8988T (cell line): ENCODE measurements at regions not wholly inside any gene's neighbourhood (a gene's known extent, or its start where the extent isn't known, plus 50 kb on each side); places are given as distances from the start of the nearest gene placed in this dataset.
"Not testable (repeated sequence)": the region's sequence is repeated elsewhere in the genome, so short reads cannot be mapped to it uniquely, and the experiment has no call there.

Experiments
- DNase-seq: peaks from one replicate; pipeline ENCODE4 v3.0.0; 2011

DNA sequence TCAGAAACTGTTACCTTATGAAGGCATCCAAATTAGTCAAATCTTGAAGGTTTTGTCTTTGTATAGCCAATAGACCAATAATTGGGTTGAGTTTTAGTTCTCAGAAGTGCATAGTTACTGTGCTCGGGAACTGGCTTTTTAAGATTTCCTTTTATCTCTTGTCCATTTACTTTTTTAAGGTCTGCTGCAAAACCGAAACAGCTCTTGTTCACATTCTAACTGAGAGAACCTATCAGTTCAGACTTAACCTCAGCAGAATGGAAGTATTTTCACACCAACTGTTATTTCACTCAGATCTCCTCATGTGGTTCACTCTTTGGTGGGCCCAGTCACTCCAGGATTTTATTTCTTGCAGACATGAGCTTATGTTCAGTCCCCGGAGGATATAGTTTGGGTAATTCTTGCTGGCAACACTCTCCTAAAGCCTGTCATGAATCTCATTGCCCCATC lies 55.5 kb downstream of the TPBG start:
- no peak for DNase-seq

DNA sequence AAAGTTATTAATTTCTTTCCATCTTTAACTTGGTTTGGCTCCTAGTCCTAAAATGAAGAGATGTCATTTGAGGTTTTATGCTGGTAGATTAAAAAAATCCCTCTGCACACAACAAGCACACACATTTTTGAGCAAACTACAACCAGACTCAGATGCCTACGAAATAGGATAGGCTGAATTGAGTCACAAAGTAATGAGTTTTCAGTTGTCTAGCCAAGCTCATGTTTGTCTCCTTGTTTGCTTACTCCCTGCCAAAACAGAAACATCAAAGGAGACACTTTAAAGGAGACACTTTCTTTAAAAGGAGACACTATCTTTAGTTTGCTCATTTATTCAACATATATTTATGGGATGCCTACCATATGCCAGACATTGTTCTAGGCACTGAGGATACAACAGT lies 56.2 kb downstream of the TPBG start:
- no peak for DNase-seq

DNA sequence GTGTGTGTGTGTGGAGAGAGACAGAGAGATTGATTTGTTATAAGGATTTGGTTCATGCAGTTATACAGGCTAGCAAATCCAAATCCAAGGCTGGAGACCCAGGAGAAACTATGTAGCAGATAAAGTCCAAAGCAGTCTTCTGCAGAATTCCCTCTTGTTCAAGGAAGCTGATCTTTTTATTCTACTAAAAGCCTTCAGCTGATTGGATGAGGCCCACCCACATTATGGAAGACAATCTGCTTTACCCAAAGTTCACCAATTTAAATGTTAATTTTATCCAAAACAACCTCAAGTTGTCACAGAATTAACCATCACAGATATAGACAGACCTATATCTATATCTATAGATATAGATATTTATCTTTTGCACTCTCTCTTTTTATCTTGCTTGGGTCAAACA lies 67.0 kb downstream of the TPBG start:
- DNase-seq: no peak

DNA sequence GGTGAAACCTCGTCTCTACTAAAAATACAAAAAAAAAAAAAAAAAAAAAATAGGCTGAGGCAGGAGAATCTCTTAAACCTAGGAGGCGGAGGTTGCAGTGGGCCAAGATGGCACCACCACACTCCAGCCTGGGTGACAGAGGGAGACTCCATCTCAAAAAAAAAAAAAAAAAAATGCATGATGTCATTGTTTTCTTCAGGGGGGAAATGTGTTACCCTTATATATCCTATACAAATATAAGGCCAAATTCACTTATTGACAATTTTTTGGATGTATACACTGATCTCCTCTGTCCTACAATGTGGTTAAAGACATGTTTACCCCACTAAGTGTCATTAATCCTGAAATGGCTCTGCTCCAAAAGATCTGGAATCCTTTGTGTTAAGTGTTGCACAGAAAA lies 73.1 kb downstream of the TPBG start:
- no peak for DNase-seq

DNA sequence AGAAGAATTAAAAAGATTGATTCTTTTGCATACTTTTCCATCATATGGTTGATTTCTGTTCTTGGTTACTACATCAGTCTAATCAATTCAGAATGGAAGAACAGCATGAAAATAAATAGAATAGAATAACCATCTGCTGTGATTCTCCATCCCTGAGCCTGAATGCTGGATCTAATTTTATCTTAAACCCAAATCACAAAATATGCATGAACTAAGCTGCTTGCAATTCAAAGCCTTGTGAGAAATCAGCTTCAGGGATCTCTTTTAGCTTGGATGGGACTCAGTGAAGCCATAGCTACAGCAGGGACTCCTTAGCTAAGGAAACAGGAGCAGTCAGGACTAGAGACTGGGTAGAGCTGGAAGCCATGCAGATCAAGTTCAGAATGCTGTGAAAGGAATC lies 74.1 kb downstream of the TPBG start:
- DNase-seq: no peak

DNA sequence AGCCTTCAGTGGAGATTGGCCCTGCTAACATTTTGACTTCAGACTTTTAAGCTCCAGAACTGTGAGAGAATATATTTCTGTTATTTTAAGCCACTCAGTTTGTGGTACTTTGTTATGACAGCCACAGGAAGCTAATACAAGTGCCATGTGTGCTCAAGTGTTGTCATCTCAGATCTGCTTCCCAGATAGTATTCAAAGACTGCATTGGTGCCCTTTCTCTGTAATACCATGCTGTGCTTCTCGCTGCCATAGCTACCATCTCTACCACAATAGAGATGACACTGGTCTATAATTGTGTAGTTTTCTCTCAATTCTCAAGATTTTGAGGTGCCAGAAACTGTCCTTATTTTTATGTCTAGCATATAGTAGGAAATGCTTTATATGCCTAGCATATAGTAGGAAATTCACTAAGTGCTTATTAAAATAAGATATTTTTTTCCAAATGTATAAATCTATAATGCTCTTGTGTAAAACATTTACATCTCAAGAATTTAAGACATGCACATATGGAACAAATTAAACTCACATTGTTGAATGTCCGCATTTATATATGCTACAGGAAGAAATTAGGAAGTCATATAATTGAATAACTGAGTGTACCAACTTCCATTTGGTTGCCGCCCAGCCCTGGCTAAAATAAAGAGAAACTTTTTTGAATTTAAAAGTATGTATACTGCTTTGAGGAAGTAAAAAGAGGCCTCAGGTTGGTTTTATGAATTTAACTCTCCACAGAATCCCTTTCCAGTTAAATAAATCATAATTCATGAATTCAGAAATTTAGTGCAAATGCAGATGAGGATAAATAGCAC lies 77.6 kb downstream of the TPBG start:
- DNase-seq: no peak

DNA sequence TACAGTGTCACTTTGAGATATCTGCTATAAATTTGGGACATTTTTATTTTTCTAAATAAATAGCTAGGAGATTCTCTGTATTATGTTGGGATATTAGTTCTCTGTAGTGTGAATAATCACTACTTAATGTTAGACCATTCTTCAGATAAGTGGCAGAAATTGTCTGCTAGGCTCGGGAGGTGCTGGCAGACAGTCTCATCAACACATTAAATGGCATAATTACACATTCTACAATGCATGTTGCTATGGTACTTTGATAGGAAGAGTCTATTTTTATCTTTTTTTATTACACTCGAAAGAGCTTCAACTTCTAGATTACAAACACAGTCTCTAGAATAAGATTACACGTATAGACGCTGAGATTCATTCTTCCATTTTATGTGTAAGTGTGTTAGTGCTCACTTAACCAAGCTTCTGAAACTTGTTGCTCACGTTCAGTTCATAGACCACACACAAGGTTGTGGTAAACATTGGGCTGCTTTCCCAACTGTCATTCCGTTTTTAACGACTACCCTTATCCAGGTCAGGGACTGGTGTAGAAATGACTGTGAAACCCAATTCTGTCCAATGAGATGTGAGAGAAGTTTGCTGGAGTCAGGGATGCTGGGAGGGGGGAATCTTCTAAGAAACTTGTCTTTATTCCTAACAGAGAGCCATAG lies 78.6 kb downstream of the TPBG start:
- DNase-seq: no peak

DNA sequence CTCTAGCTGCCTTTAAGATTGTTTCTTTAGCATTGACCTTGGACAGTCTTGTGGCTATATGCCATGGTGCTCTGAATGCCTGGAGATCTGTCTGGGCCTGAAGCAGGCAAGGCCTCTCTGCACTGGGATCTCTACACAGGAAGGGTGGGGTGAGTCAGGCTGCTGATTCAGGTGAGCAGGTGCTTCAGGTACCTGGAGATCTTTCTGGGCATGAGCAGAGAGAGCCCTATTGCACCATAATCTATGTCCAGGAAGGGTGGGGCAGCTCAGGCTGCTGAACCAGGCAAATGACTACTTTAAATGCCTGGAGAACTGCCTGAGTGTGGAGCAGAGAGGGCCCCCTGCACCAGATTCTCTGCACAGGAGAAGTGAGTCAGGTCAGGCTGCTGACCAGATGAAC lies 94.5 kb downstream of the TPBG start:
- DNase-seq: no peak

DNA sequence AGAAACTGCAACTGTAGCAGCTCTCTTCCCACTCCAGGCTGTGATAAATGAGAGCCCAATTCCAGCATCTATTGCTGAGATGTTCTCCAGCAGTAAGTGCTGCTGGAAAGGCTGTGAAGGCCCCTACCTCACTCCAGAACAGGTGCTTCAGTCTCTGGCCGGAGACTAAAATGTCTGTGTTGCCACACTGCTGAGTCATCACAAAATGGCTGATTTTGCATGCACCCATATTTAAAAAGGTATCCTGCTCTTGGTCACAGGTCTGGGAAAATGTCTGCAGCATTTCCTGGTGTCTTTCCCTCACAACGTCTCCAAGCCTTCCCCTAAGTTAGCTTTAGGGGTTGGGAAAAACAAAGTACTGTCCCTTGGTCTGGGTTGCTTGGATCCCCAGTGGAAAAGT lies 95.1 kb downstream of the TPBG start:
- no peak for DNase-seq

DNA sequence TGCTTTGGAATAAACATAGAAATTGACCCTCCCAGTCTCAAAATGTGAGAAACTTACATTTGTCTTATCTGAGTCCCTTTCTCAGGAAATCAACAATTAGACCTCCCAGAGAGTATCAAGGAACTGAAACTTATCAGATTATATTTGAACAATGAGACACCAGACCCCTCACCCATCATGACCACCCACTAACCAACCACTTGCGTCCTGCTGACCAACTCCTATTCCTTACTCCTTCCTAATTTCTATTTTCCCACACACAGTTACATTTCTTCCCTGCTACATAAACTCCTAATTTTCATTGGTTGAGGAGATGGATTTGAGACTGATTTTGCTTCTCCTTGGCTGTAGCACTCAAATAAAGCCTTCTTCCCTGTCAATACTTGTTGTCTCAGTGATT lies 97.9 kb downstream of the TPBG start:
- DNase-seq: no peak

DNA sequence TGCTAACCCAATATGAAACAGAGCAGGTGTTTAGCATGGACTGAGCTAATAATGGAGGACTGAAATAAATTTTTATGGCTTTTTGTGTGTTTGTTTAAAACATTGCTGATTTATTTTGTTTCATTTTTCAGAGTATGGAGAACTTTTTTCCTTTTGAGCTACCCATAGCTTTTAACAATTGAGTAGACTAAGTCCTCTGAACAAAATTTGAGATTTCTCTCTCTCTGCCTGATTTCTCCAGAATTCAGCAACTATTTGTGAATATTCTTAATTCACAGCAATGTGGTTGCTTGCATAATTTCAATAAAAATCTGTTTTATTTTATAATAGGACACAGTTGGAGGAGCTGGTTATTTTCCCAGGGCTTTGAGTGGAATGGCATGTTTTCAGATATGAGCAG lies 103.7 kb downstream of the TPBG start:
- no peak for DNase-seq

DNA sequence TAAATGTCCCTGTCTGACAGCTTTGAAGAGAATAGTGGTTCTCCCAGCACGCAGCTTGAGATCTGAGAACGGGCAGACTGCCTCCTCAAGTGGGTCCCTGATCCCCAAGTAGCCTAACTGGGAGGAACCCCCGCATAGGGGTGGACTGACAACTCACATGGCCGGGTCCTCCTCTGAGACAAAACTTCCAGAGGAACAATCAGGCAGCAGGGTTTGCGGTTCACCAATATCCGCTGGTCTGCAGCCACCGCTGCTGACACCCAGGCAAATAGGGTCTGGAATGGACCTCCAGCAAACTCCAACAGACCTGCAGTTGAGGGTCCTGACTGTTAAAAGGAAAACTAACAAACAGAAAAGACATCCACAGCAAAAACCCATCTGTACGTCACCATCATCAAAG lies 106.5 kb downstream of the TPBG start:
- DNase-seq: not testable (repeated sequence)

DNA sequence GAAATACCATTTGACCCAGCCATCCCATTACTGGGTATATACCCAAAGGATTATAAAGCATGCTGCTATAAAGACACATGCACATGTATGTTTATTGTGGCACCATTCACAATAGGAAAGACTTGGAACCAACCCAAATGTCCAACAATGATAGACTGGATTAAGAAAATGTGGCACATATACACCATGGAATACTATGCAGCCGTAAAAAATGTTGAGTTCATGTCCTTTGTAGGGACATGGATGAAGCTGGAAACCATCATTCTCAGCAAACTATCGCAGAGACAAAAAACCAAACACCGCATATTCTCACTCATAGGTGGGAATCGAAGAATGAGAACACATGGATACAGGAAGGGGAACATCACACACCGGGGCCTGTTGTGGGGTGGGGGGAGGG lies 111.5 kb downstream of the TPBG start:
- not testable (repeated sequence) for DNase-seq

DNA sequence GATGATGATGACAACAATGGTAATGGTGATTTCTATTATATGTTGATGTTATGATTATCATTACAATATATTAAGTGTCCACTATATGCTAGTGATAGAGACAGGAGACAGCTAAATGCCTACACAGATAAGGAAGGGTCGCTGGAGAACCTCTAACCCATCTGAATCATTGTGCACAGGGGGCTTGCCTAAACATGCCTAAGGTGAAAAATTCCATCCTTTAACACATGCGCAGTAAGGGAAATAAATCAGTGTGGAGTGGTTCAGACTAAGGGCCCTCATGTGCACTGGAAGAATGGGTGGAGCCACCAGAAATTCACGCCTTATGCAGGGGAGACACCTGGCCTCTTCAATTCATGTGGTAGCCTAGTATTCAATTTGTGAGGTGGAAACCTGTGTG lies 120.4 kb downstream of the TPBG start:
- DNase-seq: no peak

DNA sequence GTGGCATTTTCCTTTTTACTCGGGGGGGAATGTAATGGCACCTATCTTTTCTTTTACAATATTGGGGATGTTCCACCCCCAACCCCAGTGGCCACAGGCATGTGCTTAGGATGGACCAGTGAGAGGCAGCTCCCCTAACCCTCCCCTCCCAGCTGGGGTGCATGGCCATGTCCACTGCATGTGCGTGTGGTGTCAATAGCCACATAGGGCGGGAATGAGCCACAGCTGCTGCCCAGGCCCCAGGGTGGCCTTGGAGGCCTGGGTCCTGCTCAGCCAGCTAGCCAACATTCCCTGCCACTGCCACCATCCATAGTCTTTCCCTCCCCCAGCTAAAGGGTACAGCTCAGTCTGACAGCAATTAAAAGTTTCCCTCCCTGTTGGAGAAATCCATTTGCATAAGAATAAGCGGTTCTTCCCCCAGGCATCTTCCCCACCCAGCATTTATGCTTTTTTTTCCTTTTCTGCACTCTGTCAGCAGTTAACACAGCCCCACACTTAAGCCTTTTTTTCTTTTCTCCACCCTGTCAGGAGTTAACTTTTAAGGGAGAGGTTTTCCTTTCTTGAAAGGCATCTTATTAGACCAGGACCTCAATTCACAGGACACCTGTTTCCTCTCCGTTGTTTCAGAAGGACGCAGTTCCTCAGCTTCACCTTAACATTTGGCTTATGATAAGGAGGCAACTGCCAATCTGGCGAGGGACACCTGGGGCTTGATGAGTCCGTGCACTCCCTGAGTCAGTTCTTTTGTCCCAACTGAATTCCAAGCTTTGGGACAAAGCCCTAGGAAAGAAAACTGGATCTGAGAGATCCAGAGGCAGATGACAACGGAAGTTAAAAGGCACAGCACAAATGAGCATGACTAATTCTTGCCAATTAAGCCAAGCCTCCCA lies 121.4 kb downstream of the TPBG start:
- DNase-seq: no peak

DNA sequence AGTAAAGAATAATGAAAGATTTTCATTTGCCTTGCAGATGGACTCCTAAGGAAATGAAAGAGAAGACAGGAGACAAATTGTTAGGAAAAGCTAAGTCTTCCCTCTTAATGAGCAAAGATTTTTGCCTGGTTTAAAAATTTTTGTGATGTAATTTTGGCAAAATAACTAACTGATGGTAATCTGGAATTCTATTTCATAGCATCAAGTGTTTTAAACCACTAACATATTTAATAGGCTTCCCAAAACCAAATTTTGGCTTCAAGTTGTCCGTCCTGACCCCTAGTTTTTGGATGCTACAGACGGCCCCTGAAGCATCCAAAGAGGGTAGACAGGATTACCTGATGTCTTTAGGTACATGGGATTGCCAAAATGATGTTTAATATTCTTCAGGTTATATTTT lies 124.3 kb downstream of the TPBG start:
- DNase-seq: no peak

DNA sequence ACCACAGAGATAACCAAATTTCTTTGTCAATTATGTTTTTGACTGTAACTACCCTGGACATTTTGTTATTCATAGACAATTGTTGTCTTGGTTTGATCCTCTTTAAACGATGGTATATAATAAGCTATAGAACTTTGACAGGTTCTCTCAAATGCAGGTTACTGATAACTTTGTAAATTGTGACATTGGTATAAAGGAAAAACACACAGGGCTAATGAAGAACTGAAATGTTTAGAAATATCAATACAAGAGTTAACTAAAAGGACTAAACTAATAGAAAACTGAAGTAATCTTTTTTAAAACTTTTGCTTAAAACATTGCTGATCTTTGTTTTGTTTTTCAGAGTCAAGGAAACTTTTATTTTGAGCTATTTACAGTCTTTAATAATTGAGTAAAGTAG lies 124.8 kb downstream of the TPBG start:
- no peak for DNase-seq

DNA sequence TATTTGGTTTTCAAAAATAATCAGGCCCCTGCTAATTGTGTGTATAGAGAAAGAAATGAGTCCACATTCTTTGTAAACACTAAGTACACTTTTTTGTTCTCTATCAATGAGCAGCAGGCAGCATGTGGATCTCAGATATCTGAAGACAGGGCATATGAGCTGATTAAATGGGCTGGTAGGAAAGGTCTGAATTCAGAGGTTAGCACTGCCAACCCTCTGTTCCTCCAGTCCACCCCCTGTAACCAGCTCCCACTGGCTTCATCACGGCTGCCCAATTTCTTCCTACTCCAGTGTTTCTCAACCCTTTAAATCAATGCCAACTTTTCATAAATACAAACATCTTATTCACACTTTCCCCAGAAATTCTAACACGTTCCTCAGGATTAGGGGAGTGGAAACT lies 128.5 kb downstream of the TPBG start:
- no peak for DNase-seq

DNA sequence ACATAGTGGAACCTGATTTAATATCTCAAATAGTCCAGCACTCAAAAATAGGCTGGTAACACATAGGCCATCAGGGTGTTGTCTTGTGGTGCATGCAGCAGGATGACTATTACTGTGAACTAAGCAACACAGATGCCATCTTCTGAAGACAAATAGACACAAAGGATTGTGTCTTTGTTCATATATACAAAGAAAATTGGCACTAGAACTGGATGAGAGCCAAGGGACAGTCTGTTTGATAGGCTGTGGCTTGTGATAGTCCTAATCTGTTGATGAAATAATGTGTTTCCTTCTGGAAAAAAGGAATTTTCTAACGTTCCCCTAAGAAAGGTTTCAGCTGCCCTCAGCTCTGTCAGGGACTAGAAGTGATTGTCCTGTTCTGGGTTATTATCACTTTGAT lies 129.8 kb downstream of the TPBG start:
- DNase-seq: no peak

DNA sequence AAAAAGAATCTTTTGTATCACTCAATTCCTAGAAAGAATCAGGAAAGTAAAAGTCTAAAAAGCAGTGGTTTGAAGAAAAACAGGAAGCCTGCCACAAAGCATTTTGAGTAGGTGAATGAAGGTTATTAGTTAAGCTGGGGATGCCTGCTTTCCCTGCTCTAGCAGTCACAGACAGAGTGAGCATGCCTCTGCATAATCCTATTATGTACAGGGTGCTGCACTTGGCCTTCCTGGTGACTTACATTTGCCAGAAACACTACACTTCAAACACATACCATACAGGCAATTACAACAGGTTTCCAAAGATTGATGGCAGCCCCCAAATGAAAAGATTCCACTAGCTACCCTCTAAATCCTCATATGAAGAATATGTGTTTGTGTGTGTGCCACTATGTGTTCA lies 130.8 kb downstream of the TPBG start:
- no peak for DNase-seq

DNA sequence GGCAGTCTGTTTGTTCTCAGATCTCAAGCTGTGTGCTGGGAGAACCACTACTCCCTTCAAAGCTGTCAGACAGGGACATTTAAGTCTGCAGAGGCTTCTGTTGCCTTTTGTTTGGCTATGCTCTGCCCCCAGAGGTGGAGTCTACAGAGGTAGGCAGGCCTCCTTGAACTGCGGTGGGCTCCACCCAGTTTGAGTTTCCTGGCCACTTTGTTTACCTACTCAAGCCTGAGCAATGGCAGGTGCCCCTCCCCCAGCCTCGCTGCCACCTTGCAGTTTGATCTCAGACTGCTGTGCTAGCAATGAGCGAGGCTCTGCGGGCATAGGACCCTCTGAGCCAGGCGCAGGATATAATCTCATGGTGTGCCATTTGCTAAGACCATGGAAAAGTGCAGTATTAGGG lies 138.3 kb downstream of the TPBG start:
- not testable (repeated sequence) for DNase-seq

DNA sequence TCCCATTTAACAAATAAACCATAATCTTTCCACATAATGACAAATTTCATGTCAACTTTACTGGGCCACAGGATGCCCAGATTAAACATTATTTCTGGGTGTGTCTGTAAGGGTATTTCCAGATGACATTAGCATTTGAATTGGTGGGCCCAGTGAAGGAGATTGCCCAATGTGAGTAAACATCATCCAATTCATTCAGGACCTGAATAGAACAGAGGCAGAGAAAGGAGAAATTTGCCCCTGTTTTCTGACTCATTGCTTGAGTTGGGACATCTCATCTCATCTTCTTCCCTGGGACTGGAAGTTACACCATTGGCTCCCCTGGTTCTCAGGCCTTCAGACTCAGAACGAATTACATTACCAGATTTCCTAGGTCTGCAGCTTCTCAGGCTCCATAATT lies 142.9 kb downstream of the TPBG start:
- DNase-seq: no peak

DNA sequence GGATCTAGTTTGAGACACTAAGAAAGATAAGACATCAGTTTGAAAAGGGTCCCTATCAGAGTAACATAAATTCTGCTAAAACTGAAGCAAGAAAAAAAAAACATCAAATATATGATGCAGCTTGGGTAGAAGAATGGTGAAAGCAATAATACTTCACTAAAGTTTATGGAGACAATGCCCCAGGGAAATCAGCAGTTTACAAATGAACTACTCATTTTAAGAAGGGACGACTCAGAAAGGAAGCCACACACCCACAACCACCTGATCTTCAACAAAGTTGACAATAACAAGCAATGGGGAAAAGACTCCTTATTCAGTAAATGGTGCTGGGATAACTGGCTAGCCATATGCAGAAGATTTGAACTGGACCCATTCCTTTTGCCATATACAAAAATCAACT lies 143.5 kb downstream of the TPBG start:
- DNase-seq: no peak

DNA sequence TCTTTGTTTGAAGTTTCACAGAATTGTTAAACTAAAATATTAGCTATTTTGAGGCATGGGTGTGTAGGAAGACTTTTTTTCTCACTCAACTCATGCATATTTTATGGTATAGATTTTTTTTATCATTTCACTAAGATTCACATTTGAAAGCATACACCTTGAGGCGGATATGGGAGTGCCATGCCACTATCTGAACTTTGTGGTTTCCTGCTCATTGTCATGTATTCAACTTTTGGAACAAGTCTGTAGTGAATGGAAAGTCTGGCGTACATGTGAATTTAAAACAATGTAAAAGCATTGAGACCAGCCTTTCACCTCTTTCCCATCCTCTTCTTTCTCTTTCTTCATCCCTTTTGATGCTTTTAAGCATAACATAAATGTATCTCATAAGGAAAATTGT lies 147.9 kb downstream of the TPBG start:
- no peak for DNase-seq
